ENCODE measurements at regions not wholly inside any gene's neighbourhood (a gene's known extent, or its start where the extent isn't known, plus 50 kb on each side); places are given as distances from the start of the nearest gene placed in this dataset.

GRCh38 chr9:75657015-75657414 lies 233.5 kb upstream of the PCSK5 start:
- DNase-seq (ENCODE audit: low read depth): no peak
- H3K4me3 ChIP-seq (ENCODE audit: control insufficient read depth, low read depth, low read length): no peak overlapping the region
- no peak for TF ChIP-seq CTCF (conservative IDR thresholded peaks at IDR 0.05; ENCODE audit: control insufficient read depth, insufficient read depth, low read depth, low read length)

DNA sequence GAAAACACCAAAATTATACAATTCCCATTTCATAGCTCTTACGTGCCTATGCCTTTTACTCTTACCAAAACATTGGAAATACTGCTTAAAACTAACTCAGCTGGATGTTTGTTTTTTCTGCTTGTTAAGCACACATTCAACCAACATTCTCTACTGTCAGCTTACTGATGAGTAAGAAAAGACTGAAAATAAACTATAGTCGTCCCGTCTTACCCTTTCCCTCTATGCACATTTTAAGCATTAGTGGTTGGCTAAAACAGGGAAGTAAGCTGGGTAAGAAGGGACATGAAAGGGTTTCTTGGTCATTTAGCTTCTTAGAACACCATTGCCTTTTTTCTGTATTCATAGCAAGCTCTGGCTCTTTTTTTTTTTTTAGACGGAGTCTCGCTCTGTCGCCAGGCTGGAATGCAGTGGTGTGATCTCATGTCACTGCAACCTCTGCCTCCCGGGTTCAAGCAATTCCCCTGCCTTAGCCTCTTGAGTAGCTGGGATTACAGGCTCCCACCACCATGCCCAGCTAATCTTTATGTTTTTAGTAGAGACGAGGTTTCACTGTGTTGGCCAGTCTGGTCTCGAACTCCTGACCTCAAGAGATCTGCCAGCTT lies 232.1 kb upstream of the PCSK5 start:
- H3K4me3 ChIP-seq (ENCODE audit: control insufficient read depth, low read depth, low read length): no peak overlapping the region
- DNase-seq (ENCODE audit: low read depth): no peak
- no peak for TF ChIP-seq CTCF (conservative IDR thresholded peaks at IDR 0.05; ENCODE audit: control insufficient read depth, insufficient read depth, low read depth, low read length)

- DNase-seq (ENCODE audit: low read depth): no peak
- H3K4me3 ChIP-seq (ENCODE audit: control insufficient read depth, low read depth, low read length): no peak overlapping the region
- TF ChIP-seq CTCF (conservative IDR thresholded peaks at IDR 0.05; ENCODE audit: control insufficient read depth, insufficient read depth, low read depth, low read length): no peak
Observed at GRCh38 chr9:75664597-75664996, 225.9 kb upstream of the PCSK5 start.

DNA sequence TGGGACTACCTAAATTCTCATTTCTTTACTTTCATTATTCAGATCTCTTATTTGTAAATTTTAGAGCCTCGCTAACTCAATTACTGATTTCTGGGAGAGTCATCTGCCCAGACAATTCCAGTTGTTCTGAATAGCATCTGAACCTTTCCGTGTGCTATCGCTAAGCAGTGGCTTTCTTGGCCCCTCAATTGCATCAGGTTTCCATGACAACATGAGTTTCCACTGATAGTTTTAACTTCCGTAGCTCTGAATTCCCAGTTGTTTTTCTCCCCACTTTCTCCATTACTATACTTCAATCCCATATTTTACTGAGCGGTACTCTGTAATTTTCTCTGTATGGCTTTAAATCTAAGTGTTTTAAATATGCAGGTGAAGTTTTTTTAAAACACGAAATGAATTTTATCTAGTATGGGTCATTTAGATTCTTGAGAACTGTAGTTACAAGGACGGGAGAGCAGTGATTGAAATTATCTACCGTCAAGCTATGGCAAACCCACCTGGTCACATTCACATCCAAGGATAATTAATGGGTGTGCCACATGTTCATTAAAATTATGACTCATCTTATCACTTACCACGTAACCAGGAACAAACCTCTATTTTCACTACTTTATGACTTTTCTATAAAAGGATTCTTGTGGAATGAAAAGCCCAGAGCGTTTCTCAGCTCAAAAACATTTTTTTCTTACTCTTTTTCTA lies 223.5 kb upstream of the PCSK5 start:
- no peak for TF ChIP-seq CTCF (conservative IDR thresholded peaks at IDR 0.05; ENCODE audit: control insufficient read depth, insufficient read depth, low read depth, low read length)
- no peak overlapping the region for H3K4me3 ChIP-seq (ENCODE audit: control insufficient read depth, low read depth, low read length)
- no peak for DNase-seq (ENCODE audit: low read depth)

- no peak overlapping the region for H3K4me3 ChIP-seq (ENCODE audit: control insufficient read depth, low read depth, low read length)
- DNase-seq (ENCODE audit: low read depth): no peak
- TF ChIP-seq CTCF (conservative IDR thresholded peaks at IDR 0.05; ENCODE audit: control insufficient read depth, insufficient read depth, low read depth, low read length): no peak
Observed at GRCh38 chr9:75669721-75670120, 220.8 kb upstream of the PCSK5 start.

DNA sequence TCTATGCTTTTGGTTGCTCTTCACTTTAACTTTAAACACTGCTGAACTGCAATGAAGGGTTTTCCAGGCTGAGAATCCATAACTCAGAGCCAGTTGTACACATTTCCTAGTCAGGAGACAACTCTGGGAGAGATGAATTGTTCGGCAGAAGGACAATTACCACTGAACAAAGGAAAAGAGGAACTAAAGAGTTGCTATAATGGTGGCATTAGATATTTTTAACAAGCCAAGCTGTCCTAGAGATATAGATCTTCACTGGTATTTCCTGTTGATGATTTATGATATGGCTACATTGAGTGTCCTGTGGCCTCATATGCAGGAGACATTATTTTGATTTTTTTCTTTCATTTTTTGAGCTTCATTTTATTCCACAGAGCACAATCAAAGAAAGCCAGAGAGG lies 219.1 kb upstream of the PCSK5 start:
- no peak for DNase-seq (ENCODE audit: low read depth)
- H3K4me3 ChIP-seq (ENCODE audit: control insufficient read depth, low read depth, low read length): no peak overlapping the region
- TF ChIP-seq CTCF (conservative IDR thresholded peaks at IDR 0.05; ENCODE audit: control insufficient read depth, insufficient read depth, low read depth, low read length): no peak

Measured in fibroblast of mammary gland (primary cell).